SU-DHL-6 (cell line): ENCODE measurements at regions not wholly inside any gene's neighbourhood (a gene's known extent, or its start where the extent isn't known, plus 50 kb on each side); places are given as distances from the start of the nearest gene placed in this dataset.

Experiments used
- CTCF ChIP-seq: fragments of 200-600 bp; sonication (generic); IDR thresholded peaks from one replicate; pipeline ENCODE4 v1.5.1; 2017; ENCODE audit warnings: antibody characterized with exemption, mild to moderate bottlenecking, low read length, moderate library complexity; ENCODE audit not compliant: insufficient read depth, poor library complexity, severe bottlenecking
- EZH2phosphoT487 ChIP-seq: fragments of 200-600 bp; sonication (generic), shearing (Covaris generic); conservative IDR thresholded peaks from 2 replicates; pipeline ENCODE4 v1.6.1; 2018; ENCODE audit warnings: mild to moderate bottlenecking, antibody characterized with exemption, low read length, moderate library complexity, mixed read lengths

- TF ChIP-seq CTCF (no peak), EZH2phosphoT487 (no peak)
These were observed 246.6 kb downstream of the SNX10 start for GRCh38 chr7:26538216-26538615.
